Testis (tissue), 2 donors: ENCODE measurements at regions not wholly inside any gene's neighbourhood (a gene's known extent, or its start where the extent isn't known, plus 50 kb on each side); places are given as distances from the start of the nearest gene placed in this dataset.
A peak's percentile ranks its signal among the peaks of the same experiment; 100 is the strongest.

Experiments
- DNase-seq: peaks from one replicate; pipeline ENCODE4 v3.0.0-alpha.2; 2019
- H3K27ac ChIP-seq, 2 donors: fragments of 200-600 bp; sonication (generic); one replicate each; pipeline ENCODE4 v1.5.1; 2019
- H3K27me3 ChIP-seq: fragments of 200-600 bp; sonication (generic); one replicate; pipeline ENCODE4 v1.5.1; 2019
- H3K36me3 ChIP-seq: fragments of 200-600 bp; sonication (generic); one replicate; pipeline ENCODE4 v1.5.1; 2017; ENCODE audit warnings: low read depth; ENCODE audit errors: missing control alignments
- H3K4me1 ChIP-seq: fragments of 200-600 bp; sonication (generic); one replicate; pipeline ENCODE4 v1.5.1; 2019
- H3K4me3 ChIP-seq, 2 donors: fragments of 200-600 bp; sonication (generic); one replicate each; pipeline ENCODE4 v1.5.1; 2017 to 2019
- H3K9me3 ChIP-seq: fragments of 200-600 bp; sonication (generic); one replicate; pipeline ENCODE4 v1.5.1; 2017
- CTCF ChIP-seq, 3 experiments: fragments of 450-650 bp in 2 of 3; fragments of 200-600 bp in 1 of 3; sonication (generic) in 1 of 3; IDR thresholded peaks; one replicate each; pipeline ENCODE4 v1.5.1; 2016 to 2019; ENCODE audit warnings: antibody characterized with exemption in 3 of 3, mild to moderate bottlenecking in 2 of 3, moderate library complexity in 1 of 3
- POLR2A ChIP-seq: fragments of 450-650 bp; IDR thresholded peaks from one replicate; pipeline ENCODE4 v1.6.1; 2017; ENCODE audit warnings: antibody characterized with exemption, mild to moderate bottlenecking, moderate library complexity
- whole genome bisulfite sequencing, 2 donors: methylation state at CpG; one replicate each; pipeline ENCODE4 v1.1.5; 2018; 5-methylcytosine and 5-hydroxymethylcytosine counted together
- intact Hi-C: fragments of 100-400 bp; cut with DNase I; formaldehyde crosslinking; loops from one replicate; pipeline ENCODE4 v1.15.1; 2023; ENCODE audit warnings: low total_unique reads

GRCh38 chr14:104326848-104327247 is 188.5 kb downstream of the KIF26A start:
- no peaks in the 10 kb centered on the region for H3K27me3 ChIP-seq
- H3K4me3 ChIP-seq, result no peak overlapping the region
- DNase-seq, result peak; percentile 3
- no peaks in the 10 kb centered on the region for H3K4me1 ChIP-seq
- WGBS, 2 donors, result 87 to 89% methylated on average over 7 to 10 of the region's 10 CpGs
- no peak overlapping the region for H3K27ac ChIP-seq
- H3K9me3 ChIP-seq, result no peaks in the 10 kb centered on the region
- no peaks in the 10 kb centered on the region for H3K36me3 ChIP-seq
- intact Hi-C loops, result no loop called here
- TF ChIP-seq POLR2A, result no peak
- no peak for TF ChIP-seq CTCF (IDR thresholded peaks at IDR 0.05)

GRCh38 chr14:104328607-104329006 is 190.2 kb downstream of the KIF26A start:
- Histone ChIP-seq H3K4me3 (no peak overlapping the region), H3K9me3 (no peaks in the 10 kb centered on the region), H3K4me1 (peaks cover 3% of the 10 kb centered on the region), H3K36me3 (no peaks in the 10 kb centered on the region), H3K27ac (no peak overlapping the region), H3K27me3 (no peaks in the 10 kb centered on the region)
- WGBS, 2 donors, result 68% methylated on average over 5 of the region's 5 CpGs
- TF ChIP-seq CTCF (IDR thresholded peaks at IDR 0.05) (no peak), POLR2A (no peak)
- peak; percentile 8 for DNase-seq
- intact Hi-C loops, result no loop called here

GRCh38 chr14:104329793-104330192 is 191.4 kb downstream of the KIF26A start:
- DNase-seq, result no peak
- Histone ChIP-seq H3K36me3 (no peaks in the 10 kb centered on the region), H3K4me1 (peaks cover 3% of the 10 kb centered on the region), H3K4me3 (no peak overlapping the region), H3K9me3 (no peaks in the 10 kb centered on the region), H3K27me3 (no peaks in the 10 kb centered on the region), H3K27ac (no peak overlapping the region)
- 88 to 98% methylated on average over 1 of the region's 1 CpG for WGBS, 2 donors
- no peak for TF ChIP-seq CTCF (IDR thresholded peaks at IDR 0.05)
- no peak for TF ChIP-seq POLR2A
- intact Hi-C loops, result no loop called here

- no peaks in the 10 kb centered on the region for H3K27me3 ChIP-seq
- no peak overlapping the region for H3K27ac ChIP-seq
- intact Hi-C loops, result no loop called here
- 87 to 91% methylated on average over 19 to 20 of the region's 20 CpGs for WGBS, 2 donors
- H3K4me3 ChIP-seq, result no peak overlapping the region
- H3K9me3 ChIP-seq, result no peaks in the 10 kb centered on the region
- no peaks in the 10 kb centered on the region for H3K36me3 ChIP-seq
- peaks cover 3% of the 10 kb centered on the region for H3K4me1 ChIP-seq
- DNase-seq, result peak; percentile 9
- TF ChIP-seq CTCF (IDR thresholded peaks at IDR 0.05), result no peak
- no peak for TF ChIP-seq POLR2A
Observed at GRCh38 chr14:104331871-104332605, 193.7 kb downstream of the KIF26A start.

GRCh38 chr14:104332634-104333270 is 194.4 kb downstream of the KIF26A start:
- H3K27ac ChIP-seq, result no peak overlapping the region
- TF ChIP-seq POLR2A, result no peak
- no peak for TF ChIP-seq CTCF (IDR thresholded peaks at IDR 0.05)
- peaks cover 3% of the 10 kb centered on the region for H3K4me1 ChIP-seq
- peak; percentile 14 for DNase-seq
- no peaks in the 10 kb centered on the region for H3K9me3 ChIP-seq
- no peaks in the 10 kb centered on the region for H3K27me3 ChIP-seq
- H3K36me3 ChIP-seq, result no peaks in the 10 kb centered on the region
- H3K4me3 ChIP-seq, result no peak overlapping the region
- intact Hi-C loops, result no loop called here
- 61 to 74% methylated on average over 2 to 15 of the region's 15 CpGs for WGBS, 2 donors
